GM06990 (cell line): ENCODE measurements at regions not wholly inside any gene's neighbourhood (a gene's known extent, or its start where the extent isn't known, plus 50 kb on each side); places are given as distances from the start of the nearest gene placed in this dataset.

ENCODE experiments used
- DNase-seq: peaks from one replicate; pipeline ENCODE4 v3.0.0-alpha.2; 2011; ENCODE audit not compliant: insufficient read length; ENCODE audit errors: extremely low read depth
- H3K27me3 ChIP-seq: replicated peaks from 2 replicates; pipeline ENCODE4 v1.6.0; 2011; ENCODE audit warnings: low read length; ENCODE audit not compliant: control insufficient read depth, insufficient read depth
- H3K36me3 ChIP-seq: 2 replicates; pipeline ENCODE4 v1.5.1; 2011; ENCODE audit warnings: low read length; ENCODE audit not compliant: control insufficient read depth, insufficient read depth
- H3K4me3 ChIP-seq: replicated peaks from 2 replicates; pipeline ENCODE4 v1.5.1; 2011; ENCODE audit warnings: low read depth, mild to moderate bottlenecking, control low read depth, low read length
- CTCF ChIP-seq: IDR thresholded peaks from 2 replicates; pipeline ENCODE4 v1.5.1; 2011; ENCODE audit warnings: low read length, control low read depth, mild to moderate bottlenecking, inconsistent platforms; ENCODE audit not compliant: insufficient read depth, poor library complexity, severe bottlenecking

GRCh38 chr9:87800456-87800855 lies 74.5 kb downstream of the CTSL start:
- no peak for DNase-seq
- H3K36me3 ChIP-seq = no peaks in the 10 kb centered on the region
- no peak overlapping the region for H3K4me3 ChIP-seq
- H3K27me3 ChIP-seq = no peaks in the 10 kb centered on the region
- no peak for TF ChIP-seq CTCF

- Histone ChIP-seq H3K27me3 (no peaks in the 10 kb centered on the region), H3K36me3 (no peaks in the 10 kb centered on the region), H3K4me3 (no peak overlapping the region)
- no peak for DNase-seq
- no peak for TF ChIP-seq CTCF
Observed at GRCh38 chr9:87801013-87801412, 75.1 kb downstream of the CTSL start.

GRCh38 chr9:87803166-87803565 lies 77.2 kb downstream of the CTSL start:
- no peak for TF ChIP-seq CTCF
- no peak for DNase-seq
- Histone ChIP-seq H3K27me3 (no peaks in the 10 kb centered on the region), H3K36me3 (no peaks in the 10 kb centered on the region), H3K4me3 (no peak overlapping the region)

GRCh38 chr9:87803623-87804345 lies 77.9 kb downstream of the CTSL start:
- no peak overlapping the region for H3K4me3 ChIP-seq
- no peaks in the 10 kb centered on the region for H3K27me3 ChIP-seq
- TF ChIP-seq CTCF = no peak
- DNase-seq = no peak
- H3K36me3 ChIP-seq = no peaks in the 10 kb centered on the region

- Histone ChIP-seq H3K4me3 (no peak overlapping the region), H3K36me3 (no peaks in the 10 kb centered on the region), H3K27me3 (no peaks in the 10 kb centered on the region)
- no peak for DNase-seq
- TF ChIP-seq CTCF = no peak
Observed at GRCh38 chr9:87805259-87805658, 77.4 kb upstream of the SPATA31E1 start.

- DNase-seq = no peak
- no peak for TF ChIP-seq CTCF
- H3K27me3 ChIP-seq = no peaks in the 10 kb centered on the region; the same call in 1 of the 2 replicates
- H3K36me3 ChIP-seq = no peaks in the 10 kb centered on the region
- H3K4me3 ChIP-seq = no peak overlapping the region
Observed at GRCh38 chr9:87810008-87810407, 72.7 kb upstream of the SPATA31E1 start.
